ENCODE measurements at regions not wholly inside any gene's neighbourhood (a gene's known extent, or its start where the extent isn't known, plus 50 kb on each side); places are given as distances from the start of the nearest gene placed in this dataset.

- TF ChIP-seq ZSCAN21 (CRISPR knock-in tag; IDR thresholded peaks at IDR 0.05; ENCODE audit: borderline replicate concordance) (no peak), CTCF (CRISPR knock-in tag; IDR thresholded peaks at IDR 0.05) (peak; percentile 43; the same call in 1 of the 2 replicates), STAG1 (CRISPR knock-in tag; IDR thresholded peaks at IDR 0.05) (peak; percentile 51)
- Histone ChIP-seq H4K20me1 (ENCODE audit: insufficient read depth, low read length) (no peaks in the 10 kb centered on the region), H3K79me2 (ENCODE audit: insufficient read depth, low read length) (no peaks in the 10 kb centered on the region), H3K4me3 (replicated peaks in 1 of 3; ENCODE audit: insufficient read depth in 1 of 3, low read depth in 2 of 3, low read length in 3 of 3) (no peak overlapping the region), H3K4me1 (ENCODE audit: insufficient read depth, low read length) (no peaks in the 10 kb centered on the region), H3K9me3 (ENCODE audit: low read length) (no peaks in the 10 kb centered on the region), H3K36me3 (replicated peaks in 1 of 2; ENCODE audit: control insufficient read depth in 1 of 2, insufficient read depth in 2 of 2, low read length in 2 of 2) (no peaks in the 10 kb centered on the region), H3K27ac (ENCODE audit: extremely low read length, insufficient read depth, low read length) (no peak overlapping the region), H3K4me2 (ENCODE audit: low read depth, low read length) (no peak overlapping the region), H2AFZ (ENCODE audit: low read length) (no peak overlapping the region), H3K27me3 (ENCODE audit: control insufficient read depth in 1 of 2, insufficient read depth in 2 of 2, low read length in 2 of 2) (peaks cover 0 to 55% of the 10 kb centered on the region in 2 experiments; a peak in 4 of 5 replicates), H3K9ac (ENCODE audit: insufficient read depth, low read depth, low read length) (no peak overlapping the region)
- DNase-seq (ENCODE audit: low spot score) (no peak), FAIRE-seq (no peak), ATAC-seq (peak; percentile 59; the same call in 2 of the 3 replicates)
- BruUV-seq (replicated peaks): no TSS peak
- intact Hi-C loops (cut with micrococcal nuclease; ENCODE audit: unreplicated experiment) (no loop called here), in situ Hi-C loops (cut with HindIII; ENCODE audit: extremely low pct_ligation_motif_present, low pct_unique_long_range_greater_than_20kb) (no loop called here)
- ChIA-PET CTCF (ENCODE audit: low intra/inter-chr PET ratio, low total read pairs) (no interaction called here), POLR2A (no interaction called here)
- 2% methylated on average over 9 of the region's 9 CpGs for WGBS (ENCODE audit: low lambda C conversion rate)
Measured at GRCh38 chr10:128739930-128740329, 613.7 kb upstream of the MKI67 start.

GRCh38 chr10:128741180-128741579 lies 615.0 kb upstream of the MKI67 start:
- ATAC-seq (no peak), FAIRE-seq (no peak), DNase-seq (ENCODE audit: low spot score) (no peak)
- H4K20me1 ChIP-seq (ENCODE audit: insufficient read depth, low read length): no peaks in the 10 kb centered on the region
- peaks cover 0 to 51% of the 10 kb centered on the region in 2 experiments; a peak in 4 of 5 replicates for H3K27me3 ChIP-seq (ENCODE audit: control insufficient read depth in 1 of 2, insufficient read depth in 2 of 2, low read length in 2 of 2)
- H3K79me2 ChIP-seq (ENCODE audit: insufficient read depth, low read length): no peaks in the 10 kb centered on the region
- H3K9me3 ChIP-seq (ENCODE audit: low read length): no peaks in the 10 kb centered on the region
- no peak overlapping the region for H3K4me2 ChIP-seq (ENCODE audit: low read depth, low read length)
- H3K9ac ChIP-seq (ENCODE audit: insufficient read depth, low read depth, low read length): no peak overlapping the region
- in situ Hi-C loops (cut with HindIII; ENCODE audit: extremely low pct_ligation_motif_present, low pct_unique_long_range_greater_than_20kb): no loop called here
- no peak overlapping the region for H2AFZ ChIP-seq (ENCODE audit: low read length)
- ChIA-PET CTCF (ENCODE audit: low intra/inter-chr PET ratio, low total read pairs) (no interaction called here), POLR2A (no interaction called here)
- H3K36me3 ChIP-seq (replicated peaks in 1 of 2; ENCODE audit: control insufficient read depth in 1 of 2, insufficient read depth in 2 of 2, low read length in 2 of 2): no peaks in the 10 kb centered on the region
- H3K27ac ChIP-seq (ENCODE audit: extremely low read length, insufficient read depth, low read length): no peak overlapping the region
- intact Hi-C loops (cut with micrococcal nuclease; ENCODE audit: unreplicated experiment): no loop called here
- no peak overlapping the region for H3K4me3 ChIP-seq (replicated peaks in 1 of 3; ENCODE audit: insufficient read depth in 1 of 3, low read depth in 2 of 3, low read length in 3 of 3)
- H3K4me1 ChIP-seq (ENCODE audit: insufficient read depth, low read length): no peaks in the 10 kb centered on the region
- BruUV-seq (replicated peaks): no TSS peak
- 19% methylated on average over 4 of the region's 4 CpGs for WGBS (ENCODE audit: low lambda C conversion rate)
- no peak for TF ChIP-seq ZNF280D (CRISPR knock-in tag; IDR thresholded peaks at IDR 0.05)
- no peak for TF ChIP-seq NCOA5 (CRISPR knock-in tag; IDR thresholded peaks at IDR 0.05)
- TF ChIP-seq ZNF510 (CRISPR knock-in tag; IDR thresholded peaks at IDR 0.05; ENCODE audit: low read depth): no peak
- no peak for TF ChIP-seq ZNF263 (CRISPR knock-in tag; IDR thresholded peaks at IDR 0.05)
- TF ChIP-seq FOXP4 (CRISPR knock-in tag; IDR thresholded peaks at IDR 0.05): no peak
- TF ChIP-seq ZNF552 (CRISPR knock-in tag; IDR thresholded peaks at IDR 0.05; ENCODE audit: borderline replicate concordance): no peak
- TF ChIP-seq ZNF563 (CRISPR knock-in tag; IDR thresholded peaks at IDR 0.05): no peak
- no peak for TF ChIP-seq TOPORS (CRISPR knock-in tag; IDR thresholded peaks at IDR 0.05)
- TF ChIP-seq KDM1A (CRISPR knock-in tag; IDR thresholded peaks at IDR 0.05): no peak
- TF ChIP-seq ZNF772 (CRISPR knock-in tag; IDR thresholded peaks at IDR 0.05): no peak

Measured in HepG2 (cell line).